ENCODE measurements at regions not wholly inside any gene's neighbourhood (a gene's known extent, or its start where the extent isn't known, plus 50 kb on each side); places are given as distances from the start of the nearest gene placed in this dataset.
"Not testable (repeated sequence)": the region's sequence is repeated elsewhere in the genome, so short reads cannot be mapped to it uniquely, and the experiment has no call there.

GRCh38 chr10:81288544-81288943, 586.5 kb upstream of the NRG3 start:
- DNase-seq, result no peak

- no peak for DNase-seq
Measured at GRCh38 chr10:81297292-81297691, 577.7 kb upstream of the NRG3 start.

- no peak for DNase-seq
Measured at GRCh38 chr10:81303656-81304055, 571.3 kb upstream of the NRG3 start.

- DNase-seq, result no peak
Measured at GRCh38 chr10:81306971-81307782, 567.8 kb upstream of the NRG3 start.

- no peak for DNase-seq
Measured at GRCh38 chr10:81309041-81309552, 565.9 kb upstream of the NRG3 start.

GRCh38 chr10:81314471-81314870, 560.5 kb upstream of the NRG3 start:
- DNase-seq, result no peak

GRCh38 chr10:81315026-81315425, 560.0 kb upstream of the NRG3 start:
- DNase-seq, result no peak

GRCh38 chr10:81348003-81348402, 527.0 kb upstream of the NRG3 start:
- no peak for DNase-seq

GRCh38 chr10:81367132-81367531, 507.9 kb upstream of the NRG3 start:
- DNase-seq, result no peak

- DNase-seq, result no peak
Measured at GRCh38 chr10:81386817-81387216, 488.2 kb upstream of the NRG3 start.

- no peak for DNase-seq
Measured at GRCh38 chr10:81403451-81403850, 471.5 kb upstream of the NRG3 start.

GRCh38 chr10:81405399-81405798, 469.6 kb upstream of the NRG3 start:
- no peak for DNase-seq

GRCh38 chr10:81414038-81414437, 461.0 kb upstream of the NRG3 start:
- no peak for DNase-seq

GRCh38 chr10:81426722-81427121, 448.3 kb upstream of the NRG3 start:
- DNase-seq, result no peak

- DNase-seq, result no peak
Measured at GRCh38 chr10:81428456-81429134, 446.4 kb upstream of the NRG3 start.

- DNase-seq, result no peak
Measured at GRCh38 chr10:81439445-81439844, 435.5 kb upstream of the NRG3 start.

GRCh38 chr10:81441624-81442023, 433.4 kb upstream of the NRG3 start:
- not testable (repeated sequence) for DNase-seq

GRCh38 chr10:81444242-81444929, 430.6 kb upstream of the NRG3 start:
- DNase-seq, result no peak

- DNase-seq, result no peak
Measured at GRCh38 chr10:81450651-81451050, 424.3 kb upstream of the NRG3 start.

GRCh38 chr10:81472927-81473470, 402.0 kb upstream of the NRG3 start:
- DNase-seq, result no peak

- no peak for DNase-seq
Measured at GRCh38 chr10:81473755-81474154, 401.2 kb upstream of the NRG3 start.

- DNase-seq, result no peak
Measured at GRCh38 chr10:81479316-81479715, 395.7 kb upstream of the NRG3 start.

- DNase-seq, result no peak
Measured at GRCh38 chr10:81496626-81497025, 378.4 kb upstream of the NRG3 start.

All from activated CD4-positive, alpha-beta T cell treated with anti-CD3 and anti-CD28 coated beads, Interleukin-2, amount 50 U/mL, for 1 hour (primary cell).